Choroid plexus epithelial cell (primary cell): ENCODE measurements at regions not wholly inside any gene's neighbourhood (a gene's known extent, or its start where the extent isn't known, plus 50 kb on each side); places are given as distances from the start of the nearest gene placed in this dataset.

Source experiments
- DNase-seq: peaks from one replicate; pipeline ENCODE4 v3.0.0-alpha.2; 2010; ENCODE audit warnings: low read depth
- H3K4me3 ChIP-seq: 2 replicates; pipeline ENCODE4 v1.5.1; 2011; ENCODE audit warnings: low read depth, mild to moderate bottlenecking, control low read depth, low read length, moderate library complexity
- CTCF ChIP-seq: conservative IDR thresholded peaks from 2 replicates; pipeline ENCODE4 v1.5.1; 2011; ENCODE audit warnings: low read depth, mild to moderate bottlenecking, control low read depth, inconsistent platforms, low read length, moderate library complexity

- no peak overlapping the region for H3K4me3 ChIP-seq
- DNase-seq: peak; percentile 7
- TF ChIP-seq CTCF: no peak
Observed at GRCh38 chr14:94936901-94937685, 167.2 kb upstream of the GSC start.

GRCh38 chr14:94936401-94936892 is 166.5 kb upstream of the GSC start:
- H3K4me3 ChIP-seq: no peak overlapping the region
- no peak for TF ChIP-seq CTCF
- DNase-seq: peak; percentile 24

- no peak for TF ChIP-seq CTCF
- DNase-seq: no peak
- H3K4me3 ChIP-seq: no peak overlapping the region
Observed at GRCh38 chr14:94935706-94936300, 165.9 kb upstream of the GSC start.

- no peak for TF ChIP-seq CTCF
- no peak for DNase-seq
- no peak overlapping the region for H3K4me3 ChIP-seq
Observed at GRCh38 chr14:94934276-94934810, 164.4 kb upstream of the GSC start.

GRCh38 chr14:94933486-94933885 is 163.6 kb upstream of the GSC start:
- DNase-seq: no peak
- TF ChIP-seq CTCF: no peak
- H3K4me3 ChIP-seq: no peak overlapping the region

- no peak for TF ChIP-seq CTCF
Observed at GRCh38 chr14:94932589-94932988, 162.7 kb upstream of the GSC start.

GRCh38 chr14:94930690-94931089 is 160.8 kb upstream of the GSC start:
- H3K4me3 ChIP-seq: no peak overlapping the region
- DNase-seq: no peak
- no peak for TF ChIP-seq CTCF

More at GRCh38 chr14:94932589-94932988, 162.7 kb upstream of the GSC start:
- H3K4me3 ChIP-seq: no peak overlapping the region
- DNase-seq: no peak
